ENCODE measurements at regions not wholly inside any gene's neighbourhood (a gene's known extent, or its start where the extent isn't known, plus 50 kb on each side); places are given as distances from the start of the nearest gene placed in this dataset.

DNA sequence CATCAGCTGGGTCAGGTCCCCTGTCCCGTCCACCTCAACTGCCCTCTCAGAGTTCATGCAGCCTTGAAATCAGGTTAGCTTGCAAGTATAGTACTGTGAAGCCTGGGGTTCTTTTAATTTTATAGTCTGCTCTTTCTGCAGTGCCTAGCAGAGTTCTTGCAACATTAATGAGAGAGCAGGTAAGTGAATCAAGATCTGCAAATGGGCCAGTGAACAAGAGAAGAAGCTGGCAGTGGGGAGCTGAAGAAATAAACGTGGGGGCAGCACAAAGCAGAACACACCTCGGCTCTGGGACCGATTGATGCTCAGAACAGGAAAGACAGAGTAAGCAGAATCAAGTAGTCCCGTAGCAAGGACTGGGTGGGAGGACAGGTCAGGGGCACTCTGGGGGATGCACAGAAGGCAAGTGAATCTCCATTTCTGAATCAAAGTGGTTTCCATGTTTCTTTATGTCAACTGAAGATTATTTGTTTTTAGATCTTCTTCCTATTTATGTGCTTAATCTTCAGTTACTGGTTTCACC, 675.5 kb downstream of the RNF144A start:
- H2AFZ ChIP-seq = no peak overlapping the region
- no peak overlapping the region for H3K27ac ChIP-seq
- no peaks in the 10 kb centered on the region for H3K36me3 ChIP-seq (ENCODE audit: low read depth)
- no peaks in the 10 kb centered on the region for H3K9me3 ChIP-seq (ENCODE audit: low read depth)
- no peak for DNase-seq
- no peaks in the 10 kb centered on the region for H3K79me2 ChIP-seq (ENCODE audit: insufficient read depth)
- WGBS, 2 experiments (ENCODE audit: low coverage in 1 of 2, low lambda C conversion rate in 2 of 2, missing lambda C conversion rate in 2 of 2) = 60 to 63% methylated on average over 5 of the region's 5 CpGs
- H3K9me2 ChIP-seq (ENCODE audit: insufficient read depth) = no peaks in the 10 kb centered on the region
- H3K9ac ChIP-seq = no peak overlapping the region
- no peaks in the 10 kb centered on the region for H3K4me1 ChIP-seq (ENCODE audit: insufficient read depth)
- H4K20me1 ChIP-seq (ENCODE audit: insufficient read depth) = no peaks in the 10 kb centered on the region
- in situ Hi-C loops (cut with MboI) = no loop called here
- H3K4me2 ChIP-seq (ENCODE audit: unreplicated experiment) = no peak overlapping the region
- no peak overlapping the region for H3K4me3 ChIP-seq
- H3F3A ChIP-seq (ENCODE audit: insufficient read depth) = no peaks in the 10 kb centered on the region
- no peaks in the 10 kb centered on the region for H3K27me3 ChIP-seq (replicated peaks; ENCODE audit: insufficient read depth)
- TF ChIP-seq EZH2phosphoT487 (IDR thresholded peaks at IDR 0.05; ENCODE audit: insufficient read depth, low read depth) (no peak), EZH2 (IDR thresholded peaks at IDR 0.05; ENCODE audit: insufficient read depth, poor library complexity, severe bottlenecking) (no peak)

DNA sequence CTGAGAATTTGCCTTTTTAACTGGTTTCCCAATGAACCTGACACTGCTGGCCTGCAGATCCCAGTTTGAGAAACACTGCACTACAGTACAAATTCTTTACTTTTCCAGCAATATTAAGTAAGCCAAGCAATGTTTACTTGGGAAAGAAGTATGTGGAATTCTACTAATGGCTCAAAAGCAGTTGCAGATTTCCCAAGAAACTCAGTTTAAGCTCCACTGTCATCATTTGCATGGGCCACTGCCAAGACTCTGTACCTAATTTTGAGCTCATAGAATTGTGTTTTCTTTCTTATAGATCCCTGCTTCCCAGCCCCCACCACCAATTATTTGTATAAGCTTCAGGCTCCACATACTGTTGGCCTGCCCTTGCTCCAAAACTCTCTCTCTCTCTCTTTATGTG, 676.1 kb downstream of the RNF144A start:
- no peak for TF ChIP-seq EZH2phosphoT487 (IDR thresholded peaks at IDR 0.05; ENCODE audit: insufficient read depth, low read depth)
- no peak for TF ChIP-seq EZH2 (IDR thresholded peaks at IDR 0.05; ENCODE audit: insufficient read depth, poor library complexity, severe bottlenecking)
- Histone ChIP-seq H3K9me2 (ENCODE audit: insufficient read depth) (no peaks in the 10 kb centered on the region), H3K4me3 (no peak overlapping the region), H3K4me2 (ENCODE audit: unreplicated experiment) (no peak overlapping the region), H3K27ac (no peak overlapping the region), H4K20me1 (ENCODE audit: insufficient read depth) (no peaks in the 10 kb centered on the region), H3K27me3 (replicated peaks; ENCODE audit: insufficient read depth) (no peaks in the 10 kb centered on the region), H3K9ac (no peak overlapping the region), H3K79me2 (ENCODE audit: insufficient read depth) (no peaks in the 10 kb centered on the region), H3K4me1 (ENCODE audit: insufficient read depth) (no peaks in the 10 kb centered on the region), H2AFZ (no peak overlapping the region), H3K36me3 (ENCODE audit: low read depth) (no peaks in the 10 kb centered on the region), H3K9me3 (ENCODE audit: low read depth) (no peaks in the 10 kb centered on the region), H3F3A (ENCODE audit: insufficient read depth) (no peaks in the 10 kb centered on the region)
- peak; percentile 9 for DNase-seq
- in situ Hi-C loops (cut with MboI) = no loop called here

DNA sequence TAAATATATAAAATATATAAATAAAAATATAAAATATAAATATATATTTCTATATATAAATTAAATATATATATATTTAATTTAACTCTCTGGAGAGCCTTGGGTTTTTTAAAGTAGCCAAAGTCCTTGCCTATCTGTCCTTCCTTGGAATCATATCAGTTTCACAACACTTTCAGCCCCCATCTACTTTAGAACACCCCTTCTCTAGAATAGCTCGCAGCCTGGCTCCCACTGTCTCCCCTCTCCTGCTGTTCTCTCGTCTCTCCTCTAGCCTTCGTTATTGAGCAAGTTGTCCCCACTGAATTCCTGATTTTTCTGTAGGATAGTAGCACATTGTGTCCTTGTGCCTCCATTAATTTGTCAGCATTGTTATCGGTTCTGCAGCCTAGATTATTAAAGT, 677.0 kb downstream of the RNF144A start:
- H2AFZ ChIP-seq = no peak overlapping the region
- H3K9me2 ChIP-seq (ENCODE audit: insufficient read depth) = no peaks in the 10 kb centered on the region
- H3K4me1 ChIP-seq (ENCODE audit: insufficient read depth) = no peaks in the 10 kb centered on the region
- H3K9ac ChIP-seq = no peak overlapping the region
- H3K27me3 ChIP-seq (replicated peaks; ENCODE audit: insufficient read depth) = no peaks in the 10 kb centered on the region
- WGBS, 2 experiments (ENCODE audit: low coverage in 1 of 2, low lambda C conversion rate in 2 of 2, missing lambda C conversion rate in 2 of 2) = 59 to 66% methylated on average over 4 of the region's 4 CpGs
- H3K4me3 ChIP-seq = no peak overlapping the region
- in situ Hi-C loops (cut with MboI) = no loop called here
- H3F3A ChIP-seq (ENCODE audit: insufficient read depth) = no peaks in the 10 kb centered on the region
- no peaks in the 10 kb centered on the region for H3K36me3 ChIP-seq (ENCODE audit: low read depth)
- no peaks in the 10 kb centered on the region for H3K79me2 ChIP-seq (ENCODE audit: insufficient read depth)
- H3K27ac ChIP-seq = no peak overlapping the region
- H4K20me1 ChIP-seq (ENCODE audit: insufficient read depth) = no peaks in the 10 kb centered on the region
- TF ChIP-seq EZH2phosphoT487 (IDR thresholded peaks at IDR 0.05; ENCODE audit: insufficient read depth, low read depth) (no peak), EZH2 (IDR thresholded peaks at IDR 0.05; ENCODE audit: insufficient read depth, poor library complexity, severe bottlenecking) (no peak)
- H3K9me3 ChIP-seq (ENCODE audit: low read depth) = no peaks in the 10 kb centered on the region
- no peak overlapping the region for H3K4me2 ChIP-seq (ENCODE audit: unreplicated experiment)
- DNase-seq = no peak

DNA sequence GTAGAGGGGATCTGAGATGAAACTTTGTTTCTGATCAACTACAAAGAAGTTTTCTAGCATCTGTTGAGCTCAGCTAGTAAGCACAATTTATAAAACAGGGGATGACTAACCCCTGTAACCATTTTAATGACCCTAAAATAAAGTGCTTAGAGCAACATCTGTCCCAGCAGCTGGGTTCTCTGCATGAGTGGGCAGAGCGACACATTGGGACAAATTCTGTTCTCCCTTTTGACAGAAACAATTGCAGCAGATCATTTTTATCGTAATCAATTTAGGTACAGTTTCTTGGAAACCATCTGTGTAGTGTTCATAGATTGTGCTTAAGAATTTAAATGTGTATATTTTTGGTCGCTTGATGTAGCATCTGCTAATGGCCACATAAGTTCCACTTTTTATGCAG, 678.0 kb downstream of the RNF144A start:
- no peak overlapping the region for H2AFZ ChIP-seq
- in situ Hi-C loops (cut with MboI) = no loop called here
- H3K4me3 ChIP-seq = no peak overlapping the region
- no peaks in the 10 kb centered on the region for H3K79me2 ChIP-seq (ENCODE audit: insufficient read depth)
- no peaks in the 10 kb centered on the region for H3K27me3 ChIP-seq (replicated peaks; ENCODE audit: insufficient read depth)
- TF ChIP-seq EZH2phosphoT487 (IDR thresholded peaks at IDR 0.05; ENCODE audit: insufficient read depth, low read depth) (no peak), EZH2 (IDR thresholded peaks at IDR 0.05; ENCODE audit: insufficient read depth, poor library complexity, severe bottlenecking) (no peak)
- no peak overlapping the region for H3K4me2 ChIP-seq (ENCODE audit: unreplicated experiment)
- no peaks in the 10 kb centered on the region for H3F3A ChIP-seq (ENCODE audit: insufficient read depth)
- no peaks in the 10 kb centered on the region for H3K9me3 ChIP-seq (ENCODE audit: low read depth)
- peak; percentile 15 for DNase-seq
- H3K27ac ChIP-seq = no peak overlapping the region
- WGBS, 2 experiments (ENCODE audit: low coverage in 1 of 2, low lambda C conversion rate in 2 of 2, missing lambda C conversion rate in 2 of 2) = 61 to 65% methylated on average over 3 of the region's 3 CpGs
- no peak overlapping the region for H3K9ac ChIP-seq
- no peaks in the 10 kb centered on the region for H4K20me1 ChIP-seq (ENCODE audit: insufficient read depth)
- no peaks in the 10 kb centered on the region for H3K36me3 ChIP-seq (ENCODE audit: low read depth)
- no peaks in the 10 kb centered on the region for H3K4me1 ChIP-seq (ENCODE audit: insufficient read depth)
- H3K9me2 ChIP-seq (ENCODE audit: insufficient read depth) = no peaks in the 10 kb centered on the region

DNA sequence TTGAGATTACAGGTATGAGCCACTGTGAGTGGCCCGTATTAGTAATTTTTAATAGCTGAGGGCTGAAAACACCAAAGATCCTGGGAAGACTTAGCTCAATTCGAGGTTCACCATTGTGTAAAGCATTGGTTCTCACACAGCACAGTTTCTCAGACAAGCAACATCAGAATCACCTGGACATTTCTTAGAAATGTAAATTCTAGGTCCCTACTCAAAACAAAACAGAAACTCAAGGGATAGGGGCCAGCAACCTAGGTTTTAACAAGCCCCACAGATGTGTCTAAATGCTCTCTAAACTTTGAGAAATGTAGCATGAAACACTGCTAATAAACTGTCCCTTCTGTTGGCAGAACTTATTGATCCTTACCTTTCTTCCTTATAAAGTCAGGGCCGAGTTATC, 681.2 kb downstream of the RNF144A start:
- TF ChIP-seq EZH2phosphoT487 (IDR thresholded peaks at IDR 0.05; ENCODE audit: insufficient read depth, low read depth) = no peak
- TF ChIP-seq EZH2 (IDR thresholded peaks at IDR 0.05; ENCODE audit: insufficient read depth, poor library complexity, severe bottlenecking) = no peak
- H3K27ac ChIP-seq = no peak overlapping the region
- no peak overlapping the region for H3K9ac ChIP-seq
- no peaks in the 10 kb centered on the region for H3K79me2 ChIP-seq (ENCODE audit: insufficient read depth)
- no peak for DNase-seq
- H3K9me3 ChIP-seq (ENCODE audit: low read depth) = no peaks in the 10 kb centered on the region
- no peaks in the 10 kb centered on the region for H3K36me3 ChIP-seq (ENCODE audit: low read depth)
- no peak overlapping the region for H3K4me3 ChIP-seq
- no peaks in the 10 kb centered on the region for H3K4me1 ChIP-seq (ENCODE audit: insufficient read depth)
- no peak overlapping the region for H3K4me2 ChIP-seq (ENCODE audit: unreplicated experiment)
- no peaks in the 10 kb centered on the region for H3F3A ChIP-seq (ENCODE audit: insufficient read depth)
- H3K9me2 ChIP-seq (ENCODE audit: insufficient read depth) = no peaks in the 10 kb centered on the region
- in situ Hi-C loops (cut with MboI) = no loop called here
- no peaks in the 10 kb centered on the region for H3K27me3 ChIP-seq (replicated peaks; ENCODE audit: insufficient read depth)
- H2AFZ ChIP-seq = no peak overlapping the region
- no peaks in the 10 kb centered on the region for H4K20me1 ChIP-seq (ENCODE audit: insufficient read depth)
- WGBS, 2 experiments (ENCODE audit: low coverage in 1 of 2, low lambda C conversion rate in 2 of 2, missing lambda C conversion rate in 2 of 2) = 61 to 77% methylated on average over 3 of the region's 3 CpGs

Data from GM23248 (cell line).